Calu3 (cell line): ENCODE measurements at regions not wholly inside any gene's neighbourhood (a gene's known extent, or its start where the extent isn't known, plus 50 kb on each side); places are given as distances from the start of the nearest gene placed in this dataset.

ENCODE experiments used
- BruUV-seq: library from RNA; stranded (reverse); fragments of 400-500 nt; replicated peaks from 2 replicates; lab custom pipeline; 2021; lab: Mats Ljungman, UMichigan
- CTCF ChIA-PET: fragments of 300-600 bp; sonication (Branson Sonifier 250); formaldehyde crosslinking; loops from one replicate; lab custom pipeline; 2022; ENCODE audit warnings: antibody characterized with exemption; lab: Charles Lee
- DNase-seq: peaks from one replicate; pipeline ENCODE4 v3.0.0; 2022
- H3K27ac Mint-ChIP-seq: one replicate; pipeline ENCODE4 v1.8.0; 2022; ENCODE audit warnings: mixed read lengths; ENCODE audit not compliant: unreplicated experiment
- H3K27me3 Mint-ChIP-seq: one replicate; pipeline ENCODE4 v1.8.0; 2022; ENCODE audit warnings: mixed read lengths; ENCODE audit not compliant: unreplicated experiment
- H3K36me3 Mint-ChIP-seq: one replicate; pipeline ENCODE4 v1.8.0; 2022; ENCODE audit warnings: mild to moderate bottlenecking, moderate library complexity, mixed read lengths; ENCODE audit not compliant: insufficient read depth, unreplicated experiment
- H3K4me1 Mint-ChIP-seq: one replicate; pipeline ENCODE4 v1.8.0; 2022; ENCODE audit warnings: mild to moderate bottlenecking, low read depth, mixed read lengths; ENCODE audit not compliant: unreplicated experiment
- H3K4me3 Mint-ChIP-seq: one replicate; pipeline ENCODE4 v1.8.0; 2022; ENCODE audit warnings: mild to moderate bottlenecking, low read depth, moderate library complexity, mixed read lengths; ENCODE audit not compliant: unreplicated experiment
- H3K9me3 Mint-ChIP-seq: one replicate; pipeline ENCODE4 v1.8.0; 2022; ENCODE audit warnings: low read depth, mixed read lengths; ENCODE audit not compliant: unreplicated experiment
- intact Hi-C: fragments of 100-400 bp; cut with micrococcal nuclease; formaldehyde crosslinking; loops from one replicate; pipeline ENCODE4 v1.10.0; 2022; ENCODE audit not compliant: unreplicated experiment
- TF ChIP-seq, protein P1 (sequence below): fragments of 200-600 bp; IDR thresholded peaks from one replicate; pipeline ENCODE4 v1.8.0; 2022; ENCODE audit warnings: antibody characterized with exemption; ENCODE audit not compliant: unreplicated experiment

DNA sequence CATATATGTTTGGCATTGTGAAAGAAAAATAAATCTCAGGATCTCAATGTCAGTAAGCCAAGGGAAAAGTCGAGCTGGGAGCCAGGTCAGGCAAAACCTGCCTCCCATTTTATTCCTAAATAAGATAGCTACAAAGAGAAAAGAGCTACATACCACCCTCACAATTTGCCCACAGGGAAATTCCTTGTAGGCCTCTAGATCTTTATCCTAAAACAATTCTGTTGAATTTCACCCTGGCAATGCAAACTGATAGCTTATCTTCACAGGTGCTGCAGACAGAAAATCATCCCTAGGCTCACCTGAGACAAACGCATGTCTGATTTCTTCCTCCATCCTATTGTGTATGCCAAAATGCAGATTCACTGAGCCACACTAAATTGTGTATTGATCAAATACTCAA is 2587.1 kb downstream of the PCDH9 start:
- CTCF ChIA-PET: no interaction called here
- Mint-ChIP-seq H3K4me1 (no peaks in the 10 kb centered on the region), H3K36me3 (no peaks in the 10 kb centered on the region), H3K27me3 (no peaks in the 10 kb centered on the region), H3K9me3 (peaks cover 2% of the 10 kb centered on the region), H3K4me3 (no peak overlapping the region), H3K27ac (no peak overlapping the region)
- intact Hi-C loops: no loop called here
- no TSS peak for BruUV-seq
- no peak for DNase-seq
- TF ChIP-seq, protein P1, sequence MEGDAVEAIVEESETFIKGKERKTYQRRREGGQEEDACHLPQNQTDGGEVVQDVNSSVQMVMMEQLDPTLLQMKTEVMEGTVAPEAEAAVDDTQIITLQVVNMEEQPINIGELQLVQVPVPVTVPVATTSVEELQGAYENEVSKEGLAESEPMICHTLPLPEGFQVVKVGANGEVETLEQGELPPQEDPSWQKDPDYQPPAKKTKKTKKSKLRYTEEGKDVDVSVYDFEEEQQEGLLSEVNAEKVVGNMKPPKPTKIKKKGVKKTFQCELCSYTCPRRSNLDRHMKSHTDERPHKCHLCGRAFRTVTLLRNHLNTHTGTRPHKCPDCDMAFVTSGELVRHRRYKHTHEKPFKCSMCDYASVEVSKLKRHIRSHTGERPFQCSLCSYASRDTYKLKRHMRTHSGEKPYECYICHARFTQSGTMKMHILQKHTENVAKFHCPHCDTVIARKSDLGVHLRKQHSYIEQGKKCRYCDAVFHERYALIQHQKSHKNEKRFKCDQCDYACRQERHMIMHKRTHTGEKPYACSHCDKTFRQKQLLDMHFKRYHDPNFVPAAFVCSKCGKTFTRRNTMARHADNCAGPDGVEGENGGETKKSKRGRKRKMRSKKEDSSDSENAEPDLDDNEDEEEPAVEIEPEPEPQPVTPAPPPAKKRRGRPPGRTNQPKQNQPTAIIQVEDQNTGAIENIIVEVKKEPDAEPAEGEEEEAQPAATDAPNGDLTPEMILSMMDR: no peak

DNA sequence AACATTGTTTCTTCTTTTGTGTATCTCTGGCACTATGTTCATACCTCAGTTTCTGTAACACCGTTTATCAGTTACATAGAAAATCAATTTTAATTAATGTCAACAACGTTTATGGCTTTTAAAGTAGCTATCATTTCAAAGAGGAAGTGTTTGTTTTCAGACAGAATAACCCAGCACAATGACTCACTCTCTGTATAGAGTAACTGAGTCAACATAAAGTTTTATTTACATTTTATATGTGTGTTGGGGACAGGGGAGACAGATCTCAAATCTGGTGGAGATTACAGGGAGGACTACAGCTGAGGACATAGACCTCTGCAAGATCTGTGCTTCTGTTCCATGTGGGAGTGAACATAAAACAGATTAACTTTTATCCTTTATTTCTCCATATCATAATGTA is 2590.1 kb downstream of the PCDH9 start:
- no peaks in the 10 kb centered on the region for H3K27me3 Mint-ChIP-seq
- BruUV-seq: no TSS peak
- intact Hi-C loops: no loop called here
- CTCF ChIA-PET: no interaction called here
- DNase-seq: no peak
- no peak overlapping the region for H3K4me3 Mint-ChIP-seq
- H3K27ac Mint-ChIP-seq: no peak overlapping the region
- TF ChIP-seq, protein P1: no peak
- no peaks in the 10 kb centered on the region for H3K4me1 Mint-ChIP-seq
- H3K9me3 Mint-ChIP-seq: peaks cover 2% of the 10 kb centered on the region
- H3K36me3 Mint-ChIP-seq: no peaks in the 10 kb centered on the region

DNA sequence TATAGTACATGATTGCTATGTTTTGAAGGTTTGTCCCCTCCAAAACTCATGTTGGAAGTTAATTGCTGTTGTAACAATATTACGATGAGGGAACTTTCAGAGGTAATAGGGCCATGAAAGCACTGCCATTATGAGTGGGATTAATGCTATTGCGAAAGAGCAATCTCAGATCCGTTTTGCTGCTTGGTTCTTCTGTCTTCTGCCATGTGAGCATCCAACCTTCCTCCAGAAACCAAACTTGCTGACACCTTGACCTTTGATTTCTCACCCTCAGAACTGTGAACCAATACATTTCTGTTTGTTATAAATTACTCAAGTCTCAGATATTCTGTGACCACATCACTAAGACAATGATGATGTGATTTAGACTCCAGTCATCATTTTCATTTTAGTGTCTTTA is 2590.9 kb downstream of the PCDH9 start:
- Mint-ChIP-seq H3K4me1 (no peaks in the 10 kb centered on the region), H3K36me3 (no peaks in the 10 kb centered on the region), H3K4me3 (no peak overlapping the region), H3K27me3 (no peaks in the 10 kb centered on the region), H3K27ac (no peak overlapping the region), H3K9me3 (peaks cover 2% of the 10 kb centered on the region)
- intact Hi-C loops: no loop called here
- CTCF ChIA-PET: no interaction called here
- TF ChIP-seq, protein P1: no peak
- no peak for DNase-seq
- no TSS peak for BruUV-seq

DNA sequence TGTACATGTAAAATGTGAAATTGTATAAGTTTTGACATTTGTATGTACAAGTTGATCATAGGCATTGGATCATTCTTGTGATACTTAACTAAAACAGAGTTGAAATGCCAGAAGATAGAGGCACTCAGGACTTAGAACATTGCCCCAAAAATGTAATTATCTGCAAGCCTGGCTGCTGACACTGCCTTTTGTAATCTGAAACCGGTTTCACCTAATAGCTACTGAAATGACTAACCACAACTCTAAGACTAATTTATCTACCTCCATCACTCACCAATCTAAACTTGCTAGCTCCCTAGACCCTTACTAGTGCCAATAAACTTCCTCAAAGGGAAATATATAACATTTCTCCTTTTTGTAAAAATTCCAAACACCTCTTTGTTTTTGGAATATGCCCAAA is 2596.2 kb downstream of the PCDH9 start:
- BruUV-seq: no TSS peak
- Mint-ChIP-seq H3K4me3 (no peak overlapping the region), H3K4me1 (no peaks in the 10 kb centered on the region), H3K27me3 (no peaks in the 10 kb centered on the region), H3K27ac (no peak overlapping the region), H3K9me3 (peaks cover 2% of the 10 kb centered on the region), H3K36me3 (no peaks in the 10 kb centered on the region)
- DNase-seq: no peak
- intact Hi-C loops: no loop called here
- CTCF ChIA-PET: no interaction called here
- TF ChIP-seq, protein P1: no peak
